Astrocyte of the cerebellum (primary cell): ENCODE measurements at regions not wholly inside any gene's neighbourhood (a gene's known extent, or its start where the extent isn't known, plus 50 kb on each side); places are given as distances from the start of the nearest gene placed in this dataset.
A peak's percentile ranks its signal among the peaks of the same experiment; 100 is the strongest.
"Not testable (repeated sequence)": the region's sequence is repeated elsewhere in the genome, so short reads cannot be mapped to it uniquely, and the experiment has no call there.

Experiments
- DNase-seq: peaks from one replicate; pipeline ENCODE4 v3.0.0-alpha.2; 2011; ENCODE audit warnings: low read depth
- H3K4me3 ChIP-seq: 2 replicates; pipeline ENCODE4 v1.5.1; 2011; ENCODE audit warnings: mild to moderate bottlenecking, low read depth, low read length, moderate library complexity
- in situ Hi-C: cut with HindIII; loops from 2 replicates; pipeline ENCODE4 v1.10.0; 2017; ENCODE audit warnings: low sequenced_read_pairs
- TF ChIP-seq, protein P1 (sequence below): IDR thresholded peaks from 2 replicates; pipeline ENCODE4 v1.5.1; 2012; ENCODE audit warnings: low read length, low read depth, moderate library complexity, mild to moderate bottlenecking; ENCODE audit errors: missing control alignments

DNA sequence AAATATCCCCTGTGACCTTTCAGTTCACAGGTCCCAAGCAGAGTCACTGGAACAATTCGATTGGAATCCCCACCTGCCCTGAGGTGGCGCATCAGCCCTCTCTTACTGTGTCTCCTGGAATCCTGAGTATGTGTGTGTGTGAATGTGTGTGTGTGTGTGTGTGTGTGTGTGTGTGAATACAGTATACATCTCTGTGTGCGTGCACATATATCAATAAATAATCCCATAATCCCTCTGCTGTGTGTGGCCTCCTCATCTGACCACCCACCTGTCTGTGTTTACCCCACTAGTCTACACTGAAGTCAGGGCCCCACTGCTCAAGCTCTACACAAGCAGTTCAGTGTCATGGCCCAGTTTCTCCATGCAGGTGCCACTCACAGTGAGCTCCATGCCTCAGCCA, 187.4 kb downstream of the ERCC6L2 start:
- in situ Hi-C loops = no loop called here
- TF ChIP-seq, protein P1, sequence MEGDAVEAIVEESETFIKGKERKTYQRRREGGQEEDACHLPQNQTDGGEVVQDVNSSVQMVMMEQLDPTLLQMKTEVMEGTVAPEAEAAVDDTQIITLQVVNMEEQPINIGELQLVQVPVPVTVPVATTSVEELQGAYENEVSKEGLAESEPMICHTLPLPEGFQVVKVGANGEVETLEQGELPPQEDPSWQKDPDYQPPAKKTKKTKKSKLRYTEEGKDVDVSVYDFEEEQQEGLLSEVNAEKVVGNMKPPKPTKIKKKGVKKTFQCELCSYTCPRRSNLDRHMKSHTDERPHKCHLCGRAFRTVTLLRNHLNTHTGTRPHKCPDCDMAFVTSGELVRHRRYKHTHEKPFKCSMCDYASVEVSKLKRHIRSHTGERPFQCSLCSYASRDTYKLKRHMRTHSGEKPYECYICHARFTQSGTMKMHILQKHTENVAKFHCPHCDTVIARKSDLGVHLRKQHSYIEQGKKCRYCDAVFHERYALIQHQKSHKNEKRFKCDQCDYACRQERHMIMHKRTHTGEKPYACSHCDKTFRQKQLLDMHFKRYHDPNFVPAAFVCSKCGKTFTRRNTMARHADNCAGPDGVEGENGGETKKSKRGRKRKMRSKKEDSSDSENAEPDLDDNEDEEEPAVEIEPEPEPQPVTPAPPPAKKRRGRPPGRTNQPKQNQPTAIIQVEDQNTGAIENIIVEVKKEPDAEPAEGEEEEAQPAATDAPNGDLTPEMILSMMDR = no peak

DNA sequence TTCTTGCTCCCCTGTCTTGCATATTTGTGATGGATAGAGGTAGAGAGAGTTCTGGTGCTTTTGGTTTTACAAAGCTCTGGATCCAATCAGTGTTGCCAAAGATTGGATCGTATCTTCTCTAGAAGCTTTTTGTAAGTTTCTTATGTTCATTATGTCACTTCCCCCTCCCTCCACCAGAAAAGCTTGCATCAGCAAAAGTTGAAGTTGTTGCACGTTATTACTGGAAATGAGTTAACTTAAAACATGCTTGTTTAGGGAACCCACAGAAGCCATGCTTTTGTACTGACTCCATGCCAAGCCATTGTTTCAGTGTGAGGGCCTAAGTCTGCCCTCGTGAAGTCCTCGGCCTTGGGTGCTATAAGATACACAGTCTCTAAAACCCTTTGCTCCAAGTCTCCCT, 186.5 kb downstream of the ERCC6L2 start:
- TF ChIP-seq, protein P1 = no peak

More for the DNA sequence above, 187.4 kb downstream of the ERCC6L2 start:
- no peak for DNase-seq
- no peak overlapping the region for H3K4me3 ChIP-seq

DNA sequence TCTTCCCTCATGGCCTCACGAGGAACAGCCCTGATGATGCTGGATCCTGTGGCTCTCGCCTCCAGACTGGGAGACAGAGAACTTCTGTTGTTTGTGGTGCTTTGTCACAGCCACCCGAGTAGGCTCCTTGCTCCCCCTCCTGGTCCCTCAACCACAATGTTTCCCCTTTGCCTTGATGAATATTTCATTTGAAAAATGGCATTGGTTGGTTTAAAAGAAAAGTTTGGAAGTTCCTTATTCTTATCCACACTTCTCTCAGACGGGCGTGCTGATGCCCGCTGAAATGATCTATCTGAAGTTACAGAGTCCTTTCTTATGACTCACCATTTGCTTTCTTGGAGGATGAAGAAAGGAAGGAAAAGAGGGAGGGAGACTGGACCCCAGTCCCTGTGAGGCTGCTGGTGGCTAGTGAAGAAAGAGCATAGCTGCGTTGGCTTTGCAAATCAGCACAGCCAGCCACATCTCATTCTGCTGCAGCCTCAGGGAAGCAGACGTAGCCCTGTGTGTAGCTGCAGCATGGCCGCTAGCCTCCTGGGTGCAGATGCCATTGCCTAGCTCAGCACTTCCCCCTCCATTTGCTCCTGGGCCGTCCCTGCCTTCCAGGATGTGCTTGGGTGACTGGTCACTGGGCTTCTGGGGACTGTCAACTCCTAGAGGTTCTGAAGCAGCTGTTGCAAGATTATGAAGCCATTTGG, 185.9 kb downstream of the ERCC6L2 start:
- peak; percentile 28 for DNase-seq
- no peak overlapping the region for H3K4me3 ChIP-seq
- in situ Hi-C loops = no loop called here
- TF ChIP-seq, protein P1 = peak; percentile 53

More for the DNA sequence above, 186.5 kb downstream of the ERCC6L2 start:
- no peak for DNase-seq
- in situ Hi-C loops = no loop called here
- no peak overlapping the region for H3K4me3 ChIP-seq

DNA sequence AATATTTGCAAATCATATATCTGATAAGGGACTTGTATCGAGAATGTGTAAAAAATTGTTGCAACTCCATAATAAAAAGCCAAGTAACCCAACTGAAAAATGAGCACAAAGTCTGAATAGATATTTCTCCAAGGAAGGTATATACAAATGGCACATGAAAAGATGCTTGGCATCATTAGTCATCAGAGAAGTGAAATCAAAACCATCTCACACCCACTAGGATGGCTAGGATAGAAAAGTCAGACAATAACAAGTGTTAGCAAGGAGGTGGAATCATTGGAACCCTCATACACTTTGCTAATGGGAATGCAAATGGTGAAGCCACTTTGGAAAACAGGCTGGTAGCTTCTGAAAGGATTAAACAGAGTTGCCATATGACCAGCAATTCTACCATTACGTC, 182.7 kb downstream of the ERCC6L2 start:
- H3K4me3 ChIP-seq = no peak overlapping the region
- no peak for DNase-seq
- TF ChIP-seq, protein P1 = no peak
- in situ Hi-C loops = no loop called here

DNA sequence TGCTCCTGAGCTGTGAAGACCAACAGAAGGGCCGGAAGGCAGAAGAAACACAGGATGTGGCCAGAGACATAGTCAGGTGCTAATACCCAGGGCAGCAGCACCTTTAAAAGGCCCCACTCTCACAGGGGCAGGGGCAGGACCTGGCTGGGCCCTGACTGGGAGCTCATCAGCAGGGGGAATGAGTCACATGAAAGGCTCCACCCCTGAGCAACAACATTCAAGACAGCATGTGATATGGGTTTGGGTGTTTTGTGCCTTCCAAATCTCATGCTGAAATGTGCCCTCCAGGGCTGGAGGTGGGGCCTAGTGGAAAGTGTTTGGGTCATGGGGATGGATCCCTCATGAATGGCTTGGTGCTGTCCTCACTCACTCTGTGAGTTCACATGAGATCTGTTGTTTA, 181.7 kb downstream of the ERCC6L2 start:
- TF ChIP-seq, protein P1 = no peak
- H3K4me3 ChIP-seq = no peak overlapping the region
- no peak for DNase-seq
- in situ Hi-C loops = no loop called here

- TF ChIP-seq, protein P1 = no peak
- DNase-seq = no peak
- H3K4me3 ChIP-seq = no peak overlapping the region
- in situ Hi-C loops = no loop called here
Observed at GRCh38 chr9:96056226-96056625, 180.7 kb downstream of the ERCC6L2 start.

DNA sequence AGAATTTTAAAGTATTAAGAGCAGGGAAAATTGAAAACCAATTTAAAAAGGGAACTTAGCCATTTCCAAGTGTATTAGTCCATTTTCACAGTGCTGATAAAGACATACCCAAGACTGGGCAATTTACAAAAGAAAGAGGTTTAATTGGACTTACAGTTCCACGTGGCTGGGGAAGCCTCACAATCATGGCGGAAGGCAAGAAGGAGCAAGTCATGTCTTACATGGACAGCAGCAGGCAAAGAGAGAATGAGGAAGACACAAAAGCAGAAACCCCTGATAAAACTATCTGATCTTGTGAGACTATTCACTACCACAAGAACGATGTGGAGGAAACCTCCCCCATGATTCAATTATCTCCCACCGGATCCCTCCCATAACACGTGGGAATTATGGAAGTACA, 178.8 kb downstream of the ERCC6L2 start:
- DNase-seq, in situ Hi-C loops, H3K4me3 ChIP-seq: not testable (repeated sequence)
